Uterus (tissue), 2 donors: ENCODE measurements at regions not wholly inside any gene's neighbourhood (a gene's known extent, or its start where the extent isn't known, plus 50 kb on each side); places are given as distances from the start of the nearest gene placed in this dataset.

Experiments
- CTCF ChIP-seq, 4 experiments: fragments of 200-600 bp in 2 of 4; fragments of 450-650 bp in 2 of 4; sonication (generic) in 2 of 4; IDR thresholded peaks; one replicate each; pipeline ENCODE4 v1.5.1; 2016 to 2019; ENCODE audit warnings: antibody characterized with exemption in 4 of 4, mild to moderate bottlenecking in 2 of 4, moderate library complexity in 1 of 4
- POLR2A ChIP-seq, 2 donors: fragments of 450-650 bp; IDR thresholded peaks; one replicate each; pipeline ENCODE4 v1.6.1; 2016; ENCODE audit warnings: antibody characterized with exemption in 2 of 2, mild to moderate bottlenecking in 1 of 2, moderate library complexity in 1 of 2

DNA sequence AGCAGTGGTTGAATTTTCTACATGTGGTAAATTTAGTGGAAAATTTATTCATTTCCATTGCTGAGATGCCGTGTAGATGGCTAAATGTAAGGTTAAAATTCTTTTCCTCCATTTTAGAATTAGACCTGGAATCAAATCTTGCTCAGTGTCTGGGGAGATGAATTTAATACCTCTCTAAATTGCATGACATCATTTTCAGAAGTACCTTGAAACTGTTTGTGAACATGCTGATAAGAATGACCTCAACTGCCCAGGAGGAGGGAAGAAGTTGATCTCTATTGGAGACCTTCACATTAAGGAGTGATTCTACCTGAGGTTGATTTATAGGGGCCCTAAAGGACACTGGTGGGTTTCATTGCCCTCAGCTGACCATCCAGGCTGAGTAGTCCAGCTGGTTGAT lies 116.7 kb upstream of the EGFLAM start:
- TF ChIP-seq CTCF (IDR thresholded peaks at IDR 0.05), result no peak
- no peak for TF ChIP-seq POLR2A (IDR thresholded peaks at IDR 0.05)
